Gastroesophageal sphincter (tissue), 4 donors: ENCODE measurements at regions not wholly inside any gene's neighbourhood (a gene's known extent, or its start where the extent isn't known, plus 50 kb on each side); places are given as distances from the start of the nearest gene placed in this dataset.

ENCODE experiments used
- ATAC-seq: fragments of 150-250 bp; one replicate; pipeline ENCODE4 v1.9.1; 2016; ENCODE audit warnings: mild to moderate bottlenecking, moderate library complexity
- H3K27ac ChIP-seq, 4 donors: fragments of 200-600 bp; sonication (generic) in 3 of 4; 1 replicate in 3 of 4; 2 replicates in 1 of 4; pipeline ENCODE4 v1.5.1; 2016 to 2019
- H3K27me3 ChIP-seq: fragments of 200-600 bp; sonication (generic); one replicate; pipeline ENCODE4 v1.5.1; 2019
- H3K36me3 ChIP-seq, 2 donors: fragments of 200-600 bp; sonication (generic); one replicate each; pipeline ENCODE4 v1.5.1; 2019; ENCODE audit warnings: control low read depth in 1 of 2
- H3K4me1 ChIP-seq, 3 donors: fragments of 200-600 bp; sonication (generic); 1 replicate in 2 of 3; 2 replicates in 1 of 3; pipeline ENCODE4 v1.5.1; 2016 to 2019; ENCODE audit warnings: control low read depth in 2 of 3
- H3K4me3 ChIP-seq, 2 donors: fragments of 200-600 bp; sonication (generic); one replicate each; pipeline ENCODE4 v1.5.1; 2019; ENCODE audit warnings: mild to moderate bottlenecking in 1 of 2, moderate library complexity in 1 of 2
- H3K9me3 ChIP-seq, 3 donors: fragments of 200-600 bp; sonication (generic); one replicate each; pipeline ENCODE4 v1.5.1; 2017 to 2019; ENCODE audit warnings: control low read depth in 2 of 3
- EP300 ChIP-seq: sonication (generic); formaldehyde crosslinking; IDR thresholded peaks from one replicate; pipeline ENCODE4 v1.6.1; 2017; ENCODE audit warnings: antibody characterized with exemption, mild to moderate bottlenecking
- POLR2A ChIP-seq, 2 donors: fragments of 450-650 bp; IDR thresholded peaks; one replicate each; pipeline ENCODE4 v1.6.1; 2017; ENCODE audit warnings: antibody characterized with exemption in 2 of 2, mild to moderate bottlenecking in 2 of 2, moderate library complexity in 1 of 2
- POLR2AphosphoS5 ChIP-seq: sonication (generic); formaldehyde crosslinking; IDR thresholded peaks from one replicate; pipeline ENCODE4 v1.6.1; 2017; ENCODE audit warnings: antibody characterized with exemption
- WGBS, 2 donors: methylation state at CpG; one replicate each; pipeline ENCODE4 v1.1.5; 2018; ENCODE audit warnings: low coverage in 1 of 2; 5-methylcytosine and 5-hydroxymethylcytosine counted together
- TF ChIP-seq, protein P1 (sequence below), 4 experiments: fragments of 200-600 bp in 2 of 4; fragments of 450-650 bp in 2 of 4; sonication (generic) in 1 of 4; IDR thresholded peaks; one replicate each; pipeline ENCODE4 v1.5.1; 2017 to 2019; ENCODE audit warnings: antibody characterized with exemption in 4 of 4, mild to moderate bottlenecking in 2 of 4, moderate library complexity in 2 of 4

DNA sequence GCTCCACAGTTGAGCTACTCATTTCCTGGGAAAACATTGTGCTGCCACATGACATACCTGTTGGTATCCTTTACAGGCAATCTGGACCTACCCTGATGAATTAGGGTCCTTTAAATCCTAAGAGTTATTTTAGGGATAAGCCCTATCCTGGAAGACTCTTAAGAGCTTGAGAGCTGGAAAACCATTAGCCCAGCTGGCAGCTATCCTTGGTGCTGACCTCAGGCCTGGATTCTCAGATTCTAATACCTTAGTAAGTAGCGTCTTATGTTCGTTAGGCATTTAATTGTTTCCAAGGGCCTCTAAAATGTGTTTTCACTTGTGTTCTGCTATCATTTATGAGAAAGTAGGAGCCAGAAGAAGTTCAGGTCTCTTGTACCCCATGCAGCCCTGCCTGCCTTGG is 93.0 kb upstream of the SORCS3 start:
- TF ChIP-seq EP300 (no peak), POLR2AphosphoS5 (no peak), POLR2A (IDR thresholded peaks at IDR 0.05) (no peak)
- TF ChIP-seq, protein P1, sequence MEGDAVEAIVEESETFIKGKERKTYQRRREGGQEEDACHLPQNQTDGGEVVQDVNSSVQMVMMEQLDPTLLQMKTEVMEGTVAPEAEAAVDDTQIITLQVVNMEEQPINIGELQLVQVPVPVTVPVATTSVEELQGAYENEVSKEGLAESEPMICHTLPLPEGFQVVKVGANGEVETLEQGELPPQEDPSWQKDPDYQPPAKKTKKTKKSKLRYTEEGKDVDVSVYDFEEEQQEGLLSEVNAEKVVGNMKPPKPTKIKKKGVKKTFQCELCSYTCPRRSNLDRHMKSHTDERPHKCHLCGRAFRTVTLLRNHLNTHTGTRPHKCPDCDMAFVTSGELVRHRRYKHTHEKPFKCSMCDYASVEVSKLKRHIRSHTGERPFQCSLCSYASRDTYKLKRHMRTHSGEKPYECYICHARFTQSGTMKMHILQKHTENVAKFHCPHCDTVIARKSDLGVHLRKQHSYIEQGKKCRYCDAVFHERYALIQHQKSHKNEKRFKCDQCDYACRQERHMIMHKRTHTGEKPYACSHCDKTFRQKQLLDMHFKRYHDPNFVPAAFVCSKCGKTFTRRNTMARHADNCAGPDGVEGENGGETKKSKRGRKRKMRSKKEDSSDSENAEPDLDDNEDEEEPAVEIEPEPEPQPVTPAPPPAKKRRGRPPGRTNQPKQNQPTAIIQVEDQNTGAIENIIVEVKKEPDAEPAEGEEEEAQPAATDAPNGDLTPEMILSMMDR (IDR thresholded peaks at IDR 0.05) = no peak
- no peak overlapping the region for H3K27ac ChIP-seq
- H3K9me3 ChIP-seq = no peaks in the 10 kb centered on the region
- WGBS, 2 donors = 52% methylated on average over 2 of the region's 2 CpGs; no CpG with 5 or more reads in 1 of the 2 donors
- no peak overlapping the region for H3K4me3 ChIP-seq
- no peaks in the 10 kb centered on the region for H3K4me1 ChIP-seq
- no peaks in the 10 kb centered on the region for H3K36me3 ChIP-seq
- peaks cover 4% of the 10 kb centered on the region for H3K27me3 ChIP-seq
- ATAC-seq = no peak

DNA sequence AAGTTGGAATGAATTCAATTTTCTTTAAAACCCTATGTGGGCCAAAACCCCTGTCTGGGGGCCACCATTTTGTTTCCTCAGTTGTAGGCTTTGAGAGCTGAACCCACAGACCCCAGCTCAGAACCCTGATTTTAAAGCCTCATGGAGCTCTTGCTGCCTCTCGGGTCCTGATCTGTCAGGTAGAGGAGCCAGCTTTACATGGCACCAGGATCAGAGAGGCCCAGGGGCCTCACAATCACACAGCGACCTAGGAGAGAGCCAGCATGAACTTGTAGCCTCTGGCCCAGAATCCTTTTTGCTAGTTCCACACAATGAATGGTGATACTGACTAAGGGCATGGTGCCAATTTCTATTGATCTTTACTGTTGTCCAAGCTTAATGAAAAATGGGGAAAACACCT is 84.3 kb upstream of the SORCS3 start:
- H3K27me3 ChIP-seq = no peaks in the 10 kb centered on the region

DNA sequence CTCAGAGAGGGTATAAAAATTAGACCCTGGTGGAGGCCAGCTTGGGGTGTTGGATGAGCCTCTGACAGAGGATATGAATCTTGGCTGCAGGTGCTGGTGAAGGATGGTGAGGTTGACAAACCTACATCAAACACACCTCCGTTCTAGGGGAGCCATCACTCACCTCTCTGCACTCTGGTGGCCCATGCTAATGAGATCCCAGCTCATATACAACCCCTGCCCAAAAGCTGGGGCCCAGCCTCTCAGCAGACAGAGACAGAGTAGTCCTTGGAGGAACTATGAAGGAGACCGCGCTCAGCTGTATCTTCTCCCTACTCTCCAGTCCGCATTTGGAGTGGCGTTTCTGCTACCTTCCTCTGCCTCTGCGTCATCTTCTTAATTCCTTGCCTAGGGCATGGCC is 83.1 kb upstream of the SORCS3 start:
- Histone ChIP-seq H3K9me3 (no peaks in the 10 kb centered on the region), H3K4me3 (no peak overlapping the region), H3K27me3 (no peaks in the 10 kb centered on the region), H3K36me3 (no peaks in the 10 kb centered on the region), H3K4me1 (no peaks in the 10 kb centered on the region), H3K27ac (no peak overlapping the region)
- WGBS, 2 donors = 73 to 76% methylated on average over 3 to 6 of the region's 6 CpGs
- TF ChIP-seq, protein P1 (IDR thresholded peaks at IDR 0.05) = no peak
- TF ChIP-seq EP300 = no peak
- no peak for TF ChIP-seq POLR2AphosphoS5
- no peak for TF ChIP-seq POLR2A (IDR thresholded peaks at IDR 0.05)
- ATAC-seq = no peak

More for the DNA sequence above, 84.3 kb upstream of the SORCS3 start:
- H3K4me3 ChIP-seq = no peak overlapping the region
- no peak for TF ChIP-seq POLR2AphosphoS5
- TF ChIP-seq, protein P1 (IDR thresholded peaks at IDR 0.05) = no peak
- TF ChIP-seq POLR2A (IDR thresholded peaks at IDR 0.05) = no peak
- no peak for TF ChIP-seq EP300
- ATAC-seq = no peak
- 75 to 83% methylated on average over 1 to 2 of the region's 2 CpGs for WGBS, 2 donors
- no peak overlapping the region for H3K27ac ChIP-seq
- no peaks in the 10 kb centered on the region for H3K4me1 ChIP-seq
- no peaks in the 10 kb centered on the region for H3K36me3 ChIP-seq
- no peaks in the 10 kb centered on the region for H3K9me3 ChIP-seq

DNA sequence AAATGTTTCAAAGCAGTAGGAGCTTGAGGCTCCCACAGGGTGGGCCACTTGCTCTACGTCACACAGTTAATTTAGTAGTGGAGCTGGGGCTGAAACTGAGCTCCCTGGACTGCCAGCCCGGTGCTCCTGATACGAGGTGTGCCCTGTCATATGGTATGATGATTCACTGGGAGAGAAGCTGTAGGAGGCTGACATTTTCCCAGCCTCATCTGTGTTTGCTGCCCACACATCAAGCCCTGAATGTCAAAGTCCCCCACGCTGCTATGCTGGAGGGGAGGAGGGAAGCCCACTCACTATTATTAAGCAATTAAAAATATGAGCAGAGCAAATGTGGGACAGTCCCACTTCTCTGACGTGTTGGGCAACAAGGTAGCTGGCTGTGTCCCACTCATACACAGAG is 81.2 kb upstream of the SORCS3 start:
- no peak overlapping the region for H3K27ac ChIP-seq
- 20 to 40% methylated on average over 1 of the region's 5 CpGs for WGBS, 2 donors

DNA sequence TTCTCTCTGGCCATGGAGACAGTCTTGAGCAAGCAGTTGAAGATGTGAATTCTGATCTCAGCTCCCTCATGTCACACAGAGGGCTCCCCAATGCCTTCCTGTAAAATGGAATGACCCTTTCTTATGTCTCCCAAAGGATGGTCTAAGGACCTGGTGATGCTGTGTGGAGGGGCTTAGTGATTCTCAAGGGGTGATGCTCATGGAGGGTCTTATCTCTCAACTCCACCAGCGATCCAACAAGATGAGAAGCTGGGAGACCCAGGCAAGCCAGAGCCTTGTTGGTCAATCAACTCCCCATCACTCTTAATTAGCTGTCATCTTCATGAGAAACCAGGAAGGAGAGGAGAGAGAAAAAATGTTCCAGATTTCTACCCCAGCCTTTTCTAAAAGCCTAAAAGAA is 78.0 kb upstream of the SORCS3 start:
- Histone ChIP-seq H3K27me3 (no peaks in the 10 kb centered on the region), H3K27ac (no peak overlapping the region), H3K4me1 (no peaks in the 10 kb centered on the region), H3K36me3 (no peaks in the 10 kb centered on the region), H3K9me3 (peaks cover 0 to 12% (median 0%) of the 10 kb centered on the region in 3 donors), H3K4me3 (no peak overlapping the region)
- ATAC-seq = no peak
- no CpG with 5 or more reads among the region's 1 CpG for WGBS, 2 donors
- TF ChIP-seq POLR2A (IDR thresholded peaks at IDR 0.05) (no peak), EP300 (no peak), POLR2AphosphoS5 (no peak)
- TF ChIP-seq, protein P1 (IDR thresholded peaks at IDR 0.05) = no peak

More for the DNA sequence above, 81.2 kb upstream of the SORCS3 start:
- Histone ChIP-seq H3K9me3 (no peaks in the 10 kb centered on the region), H3K4me1 (no peaks in the 10 kb centered on the region), H3K27me3 (no peaks in the 10 kb centered on the region), H3K36me3 (no peaks in the 10 kb centered on the region), H3K4me3 (no peak overlapping the region)
- TF ChIP-seq POLR2AphosphoS5 = no peak
- TF ChIP-seq, protein P1 (IDR thresholded peaks at IDR 0.05) = no peak
- TF ChIP-seq POLR2A (IDR thresholded peaks at IDR 0.05) = no peak
- no peak for TF ChIP-seq EP300
- no peak for ATAC-seq
